GM18861 (cell line): ENCODE measurements at regions not wholly inside any gene's neighbourhood (a gene's known extent, or its start where the extent isn't known, plus 50 kb on each side); places are given as distances from the start of the nearest gene placed in this dataset.
"Not testable (repeated sequence)": the region's sequence is repeated elsewhere in the genome, so short reads cannot be mapped to it uniquely, and the experiment has no call there.

Source experiments
- ATAC-seq: cut with Tn5 transposase; IDR thresholded peaks from one replicate; pipeline ENCODE4 v1.9.1; 2021; ENCODE audit not compliant: unreplicated experiment

DNA sequence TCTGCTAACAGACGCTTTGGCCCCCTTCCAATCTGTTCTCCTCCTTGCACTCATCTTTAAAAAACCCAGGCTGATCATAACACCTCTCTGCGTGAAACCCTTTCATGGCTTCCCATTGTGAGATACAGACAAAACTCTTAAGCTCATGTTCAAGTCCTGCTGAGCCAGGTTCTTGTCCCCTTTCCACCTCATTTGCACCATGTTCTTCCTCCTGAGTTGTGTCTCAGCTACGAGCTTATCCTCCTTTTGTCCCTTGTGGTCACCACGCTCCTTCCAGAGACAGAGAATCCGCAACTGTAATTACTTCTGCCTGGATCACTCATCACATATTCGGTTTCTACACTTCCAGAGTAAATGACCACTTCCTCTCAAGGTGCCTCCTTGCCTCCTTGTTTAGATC, 238.8 kb downstream of the ACTR3 start:
- no peak for ATAC-seq

DNA sequence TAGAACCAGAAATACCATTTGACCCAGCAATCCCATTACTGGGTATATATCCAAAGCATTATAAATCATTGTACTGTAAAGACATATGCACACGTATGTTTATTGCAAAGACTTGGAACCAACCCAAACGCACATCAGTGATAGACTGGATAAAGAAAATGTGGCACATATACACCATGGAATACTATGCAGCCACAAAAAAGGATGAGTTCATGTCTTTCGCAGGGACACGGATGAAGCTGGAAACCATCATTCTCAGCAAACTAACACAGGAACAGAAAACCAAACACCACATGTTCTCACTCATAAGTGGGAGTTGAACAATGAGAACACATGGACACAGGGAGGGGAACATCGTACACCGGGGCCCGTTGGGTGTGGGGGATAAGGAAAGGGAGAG, 242.2 kb downstream of the ACTR3 start:
- ATAC-seq = not testable (repeated sequence)

- ATAC-seq = no peak
Observed at GRCh38 chr2:114134146-114134545, 244.3 kb downstream of the ACTR3 start.

- no peak for ATAC-seq
Observed at GRCh38 chr2:114139542-114139941, 249.7 kb downstream of the ACTR3 start.

DNA sequence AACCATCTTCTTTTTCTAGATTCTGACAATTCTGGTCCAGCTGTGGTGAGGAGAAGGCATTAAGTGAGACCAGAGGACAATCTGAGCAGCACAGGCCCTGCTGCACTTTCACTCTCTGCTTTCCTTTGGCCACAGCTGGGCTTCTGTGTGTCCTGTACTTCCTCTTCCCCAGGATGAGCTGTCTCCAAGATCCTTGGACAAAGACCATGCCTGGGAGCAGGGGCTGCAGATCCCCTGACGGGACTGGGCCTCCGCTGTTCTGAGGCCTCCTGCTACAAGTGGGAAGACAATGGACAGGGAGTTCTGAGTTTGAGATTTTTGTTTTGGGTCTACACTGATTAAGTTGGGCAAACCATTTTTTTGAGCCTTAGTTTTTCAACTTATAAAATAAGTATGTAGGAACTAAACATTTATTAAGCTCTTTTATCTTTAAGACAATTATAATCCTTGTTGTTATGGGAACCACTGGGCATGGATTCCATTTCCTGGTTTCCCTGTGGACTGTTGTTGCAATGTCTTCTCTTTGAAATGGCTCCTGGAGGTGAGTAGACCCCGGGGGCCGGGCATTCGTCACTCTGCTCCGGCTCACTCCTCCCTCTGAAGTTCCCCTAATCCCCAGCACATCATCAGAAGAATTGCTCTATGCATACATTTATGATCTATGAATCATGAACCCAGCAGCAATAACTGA, 266.6 kb downstream of the ACTR3 start:
- no peak for ATAC-seq

- ATAC-seq = no peak
Observed at GRCh38 chr2:114157057-114157385, 267.1 kb downstream of the ACTR3 start.

DNA sequence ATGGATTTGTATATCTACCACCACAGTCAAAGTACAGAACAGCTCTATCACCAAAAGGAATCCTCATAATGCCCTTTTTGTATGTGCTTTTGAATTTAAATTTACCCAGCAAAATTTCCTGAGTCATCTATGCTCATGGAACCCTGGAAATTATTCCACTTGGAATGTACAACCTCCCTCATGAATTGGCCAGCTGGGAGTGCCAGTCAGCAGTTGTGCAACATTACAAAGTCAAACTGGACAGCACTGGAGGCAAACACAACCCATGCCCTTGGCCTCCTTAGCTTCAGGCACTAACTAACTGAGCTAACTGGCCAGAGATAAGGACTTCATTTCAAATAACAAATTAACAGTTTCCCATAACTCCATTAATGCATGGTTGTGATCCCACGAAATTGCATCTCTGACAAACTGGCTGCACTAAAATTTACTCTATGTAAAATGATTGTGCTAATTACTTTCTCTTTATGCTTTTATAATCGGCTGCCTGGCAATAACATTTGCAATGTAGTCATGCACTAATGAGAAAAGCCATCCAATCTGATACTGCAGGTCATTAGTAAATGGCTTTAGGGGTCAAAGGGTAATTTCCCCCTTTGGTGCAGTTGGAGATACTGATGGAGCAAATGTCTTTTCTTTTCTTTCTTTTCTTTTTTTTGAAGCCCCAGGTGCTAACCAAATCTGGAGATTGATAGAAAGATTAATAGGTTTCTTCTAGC, 270.5 kb downstream of the ACTR3 start:
- no peak for ATAC-seq

- ATAC-seq = no peak
Observed at GRCh38 chr2:114161371-114161770, 271.5 kb downstream of the ACTR3 start.

DNA sequence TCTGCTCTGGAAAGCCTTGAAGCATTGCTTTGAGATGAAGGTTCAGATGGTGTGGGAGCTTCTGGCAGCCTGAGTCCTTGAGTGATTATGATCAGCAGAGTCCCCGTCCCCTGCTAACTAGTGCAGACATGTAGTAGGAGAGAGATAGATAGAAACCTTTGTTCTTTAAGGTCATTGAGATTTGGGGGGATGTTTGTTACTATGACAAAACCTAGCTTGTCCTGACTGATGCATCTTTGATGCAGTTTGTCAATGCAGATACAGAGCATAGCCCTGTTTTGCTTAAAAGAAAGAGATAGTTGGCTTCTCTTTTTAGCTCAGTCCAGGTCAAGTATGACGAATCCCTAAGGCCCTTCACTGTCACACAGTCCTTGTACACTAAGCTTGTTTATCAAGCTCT, 274.6 kb upstream of the DPP10 start:
- ATAC-seq = no peak

DNA sequence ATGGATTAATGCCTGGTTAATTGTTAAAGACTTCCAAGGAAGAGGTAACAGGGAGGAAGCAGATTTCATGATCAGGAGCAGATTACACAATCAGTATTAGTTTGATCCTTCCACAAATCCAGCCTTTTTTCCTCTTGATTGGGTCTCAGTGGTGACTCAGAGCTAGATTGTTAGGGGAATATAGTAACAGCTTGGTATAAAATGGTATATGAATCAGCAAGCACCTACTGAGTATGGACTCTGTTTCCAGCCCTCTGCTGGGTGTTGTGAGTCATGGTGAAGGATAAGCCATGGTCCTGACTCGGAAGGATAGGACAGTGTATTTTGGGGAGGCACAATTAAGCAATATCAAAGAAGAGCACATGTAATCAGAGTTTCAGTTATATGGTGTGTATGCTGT, 272.4 kb upstream of the DPP10 start:
- no peak for ATAC-seq

DNA sequence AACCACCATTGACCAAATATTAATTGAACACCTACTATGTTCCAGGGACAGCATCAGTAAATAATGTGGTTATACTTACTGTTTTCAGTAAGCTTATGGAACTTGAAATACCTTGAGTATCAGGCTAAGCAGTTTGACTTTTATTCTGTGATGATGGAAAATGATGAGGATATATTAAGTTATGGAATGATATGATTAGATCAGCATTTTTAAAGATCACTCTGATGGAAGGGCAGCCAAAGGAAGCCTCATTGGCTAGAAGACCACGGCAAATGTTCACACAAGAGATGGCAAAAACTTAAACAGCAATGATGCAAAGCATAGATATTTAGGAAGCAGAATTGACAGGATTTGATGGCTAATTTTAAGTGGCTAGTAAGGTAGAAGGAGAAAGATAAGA, 266.9 kb upstream of the DPP10 start:
- no peak for ATAC-seq

DNA sequence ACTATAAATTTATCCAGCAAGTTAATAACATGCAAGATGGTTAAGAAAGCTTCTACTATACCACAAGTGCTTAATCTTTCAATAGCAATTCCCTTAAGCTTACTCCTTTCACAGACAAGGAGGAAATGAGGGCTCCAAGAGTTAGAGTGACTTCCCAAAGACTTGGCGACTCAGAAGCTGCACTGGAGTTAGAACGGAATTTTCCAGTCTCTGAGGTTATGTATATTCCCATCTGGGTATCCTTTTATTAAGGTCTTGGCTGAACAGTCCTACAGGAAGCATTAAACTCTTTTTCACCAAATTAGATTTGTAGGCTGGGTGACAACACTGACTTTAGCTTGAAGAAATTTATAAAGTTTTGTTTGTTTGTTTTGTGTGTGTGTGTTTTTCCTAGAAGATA, 256.9 kb upstream of the DPP10 start:
- ATAC-seq = no peak

DNA sequence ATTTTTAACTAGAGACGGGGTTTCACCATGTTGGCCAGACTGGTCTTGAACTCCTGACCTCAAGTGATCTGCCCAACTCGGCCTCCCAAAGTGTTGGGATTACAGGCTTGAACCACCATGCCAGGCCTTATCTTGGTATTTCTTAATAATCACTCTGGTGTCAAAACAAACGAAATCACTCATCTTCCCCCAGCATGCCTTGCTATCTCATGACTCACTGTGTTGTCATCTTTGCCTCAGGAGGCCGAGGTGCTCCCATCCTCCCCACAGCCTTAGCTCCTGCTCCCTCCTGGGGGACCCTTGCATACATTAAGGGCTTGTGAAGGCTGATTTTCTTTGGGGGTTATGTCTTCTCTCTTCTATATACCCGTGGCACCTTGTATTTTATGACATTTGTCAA, 250.1 kb upstream of the DPP10 start:
- no peak for ATAC-seq

DNA sequence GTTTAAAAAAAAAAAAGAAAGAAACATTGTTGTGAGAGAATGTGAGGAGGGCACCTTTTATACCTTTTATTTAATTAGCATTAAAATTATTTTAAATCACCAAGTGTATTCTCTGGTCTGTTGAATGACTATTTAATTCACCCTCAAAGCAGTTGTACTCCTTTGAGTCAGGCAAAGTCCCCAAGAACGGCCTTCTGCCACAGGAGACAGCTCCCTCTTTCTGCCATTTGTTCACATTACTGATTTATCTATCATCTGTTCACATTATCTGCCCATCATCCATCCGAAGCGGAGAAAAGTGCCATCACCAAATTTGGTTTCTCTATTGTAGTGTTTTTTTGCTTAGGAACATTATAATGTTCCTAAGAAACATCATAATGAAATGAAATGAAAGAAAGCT, 240.7 kb upstream of the DPP10 start:
- ATAC-seq = no peak

DNA sequence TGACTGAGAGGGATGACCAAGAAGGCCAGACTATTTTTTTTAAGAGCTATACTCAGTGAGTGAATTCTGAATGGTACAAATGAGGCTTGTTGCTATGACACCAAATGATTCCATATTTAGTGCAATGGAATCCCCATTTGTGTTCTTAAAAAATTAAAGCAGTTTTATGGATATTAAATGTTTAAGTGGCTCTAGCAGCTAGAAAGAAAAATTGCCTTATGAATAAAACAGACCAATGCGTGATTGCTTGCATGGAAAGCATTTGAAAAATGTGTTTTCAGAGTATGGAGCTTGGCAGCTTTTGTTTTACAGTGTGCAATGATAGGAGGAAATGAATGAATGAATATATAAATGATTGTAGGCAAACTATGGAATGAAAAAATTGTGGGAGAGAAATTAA, 238.8 kb upstream of the DPP10 start:
- ATAC-seq = no peak

DNA sequence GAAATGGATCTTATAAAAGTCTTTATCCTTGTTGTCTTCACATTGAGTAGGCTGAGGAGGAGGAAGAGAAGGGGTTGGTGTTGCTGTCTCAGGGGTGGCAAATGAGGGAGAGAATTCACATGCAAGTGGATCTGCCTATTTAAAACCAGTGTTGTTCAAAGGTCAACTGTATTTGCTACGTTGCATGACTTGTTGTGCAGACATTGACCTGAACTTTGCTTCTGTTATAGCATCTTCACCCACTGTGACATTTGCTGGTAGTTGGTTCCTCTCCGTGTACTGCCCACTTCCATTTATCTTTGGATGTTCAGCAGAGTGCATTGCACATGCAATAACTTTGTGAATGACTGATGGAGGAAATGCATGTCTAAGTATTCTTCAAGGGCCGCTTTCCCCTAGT, 228.6 kb upstream of the DPP10 start:
- ATAC-seq = no peak

DNA sequence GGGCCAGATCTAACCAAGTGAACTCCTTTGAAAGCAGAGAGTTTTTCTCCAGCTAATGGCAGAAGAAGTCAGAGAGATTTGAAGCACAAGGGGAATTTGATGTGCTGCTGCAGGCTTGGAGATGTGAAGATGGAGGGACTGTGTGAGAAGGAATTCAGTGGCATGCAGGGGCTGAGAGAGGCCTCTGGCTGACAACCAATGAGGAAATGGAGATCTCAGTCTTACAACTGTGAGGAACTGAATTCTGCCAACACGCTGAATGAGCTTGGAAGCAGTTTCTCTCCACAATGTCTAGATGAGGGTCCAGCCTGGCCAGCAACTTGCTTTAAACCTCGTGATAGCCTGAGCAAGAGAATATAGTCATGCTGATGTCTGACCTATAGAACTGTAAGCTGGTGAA, 224.1 kb upstream of the DPP10 start:
- ATAC-seq = no peak

DNA sequence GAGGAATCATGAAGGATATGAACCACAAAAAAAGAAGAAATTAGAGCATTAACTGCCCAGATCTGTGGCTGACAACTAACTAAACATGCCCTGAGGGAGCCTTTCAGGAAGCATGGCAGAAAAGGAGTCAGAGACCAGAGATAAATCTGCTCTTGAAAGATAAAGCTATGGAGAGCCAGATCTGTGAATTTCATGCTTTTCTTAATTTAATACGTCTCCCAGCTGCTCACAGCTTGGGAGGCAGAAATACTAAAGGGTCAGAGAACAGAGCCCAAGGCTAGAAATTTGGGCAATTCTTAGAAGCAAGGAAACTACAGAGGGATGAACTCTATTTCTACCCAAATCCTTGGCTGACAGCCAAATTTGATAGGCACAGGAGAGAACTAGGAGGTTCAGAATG, 223.0 kb upstream of the DPP10 start:
- ATAC-seq = no peak

DNA sequence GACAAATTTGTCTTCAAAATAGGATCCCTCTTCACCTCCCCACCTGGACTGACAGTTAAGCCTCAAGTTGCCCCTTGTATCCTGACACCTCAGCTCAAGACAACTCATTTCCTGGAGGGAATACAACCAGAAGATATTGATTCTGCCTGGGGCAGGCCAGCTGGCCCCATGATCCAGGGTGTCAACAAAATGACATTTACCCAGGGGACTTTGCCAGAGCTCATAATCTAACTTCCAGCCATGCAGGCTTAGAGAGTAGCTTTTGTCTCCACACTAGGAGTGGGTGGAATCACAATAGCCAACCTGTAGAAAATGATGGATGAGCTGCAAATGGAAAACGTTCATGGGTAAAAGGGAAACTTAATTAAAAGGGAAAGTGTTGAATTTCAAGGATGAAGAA, 220.1 kb upstream of the DPP10 start:
- ATAC-seq = no peak

DNA sequence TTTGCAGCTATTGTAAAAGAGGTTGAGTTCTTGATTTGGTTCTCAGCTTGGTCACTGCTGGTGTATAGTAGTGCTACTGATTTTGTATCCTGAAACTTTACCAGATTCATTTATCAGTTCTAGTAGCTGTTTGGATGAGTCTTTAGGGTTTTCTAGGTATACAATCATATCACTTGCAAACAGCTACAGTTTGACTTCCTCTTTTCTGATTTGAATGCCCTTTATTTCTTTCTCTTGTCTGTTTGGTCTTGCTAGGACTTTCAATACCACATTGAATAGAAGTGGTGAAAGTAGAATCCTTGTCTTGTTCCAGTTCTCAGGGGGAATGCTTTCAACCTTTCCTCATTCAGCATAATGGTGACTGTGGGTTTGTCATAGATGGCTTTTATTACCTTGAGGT, 210.5 kb upstream of the DPP10 start:
- ATAC-seq = no peak

GRCh38 chr2:114237331-114237730, 205.1 kb upstream of the DPP10 start:
- no peak for ATAC-seq

- ATAC-seq = no peak
Observed at GRCh38 chr2:114238910-114239559, 203.4 kb upstream of the DPP10 start.

- ATAC-seq = no peak
Observed at GRCh38 chr2:114248648-114249047, 193.8 kb upstream of the DPP10 start.
